Fibroblast of villous mesenchyme (primary cell): ENCODE measurements at regions not wholly inside any gene's neighbourhood (a gene's known extent, or its start where the extent isn't known, plus 50 kb on each side); places are given as distances from the start of the nearest gene placed in this dataset.

Experiments
- DNase-seq: peaks from one replicate; pipeline ENCODE4 v3.0.0-alpha.2; 2010; ENCODE audit warnings: low read depth
- H3K4me3 ChIP-seq: 2 replicates; pipeline ENCODE4 v1.5.1; 2011; ENCODE audit warnings: low read depth, mild to moderate bottlenecking, low read length
- CTCF ChIP-seq: IDR thresholded peaks from 2 replicates; pipeline ENCODE4 v1.5.1; 2012; ENCODE audit warnings: low read depth, mild to moderate bottlenecking, low read length; ENCODE audit not compliant: insufficient read depth

GRCh38 chr14:85131226-85131922 lies 398.6 kb upstream of the FLRT2 start:
- TF ChIP-seq CTCF = no peak

GRCh38 chr14:85142982-85143381 lies 387.0 kb upstream of the FLRT2 start:
- DNase-seq = peak; percentile 28
- no peak for TF ChIP-seq CTCF

More at GRCh38 chr14:85131226-85131922, 398.6 kb upstream of the FLRT2 start:
- no peak for DNase-seq
- no peak overlapping the region for H3K4me3 ChIP-seq

GRCh38 chr14:85146779-85147178 lies 383.2 kb upstream of the FLRT2 start:
- DNase-seq = no peak
- no peak overlapping the region for H3K4me3 ChIP-seq
- no peak for TF ChIP-seq CTCF

More at GRCh38 chr14:85142982-85143381, 387.0 kb upstream of the FLRT2 start:
- no peak overlapping the region for H3K4me3 ChIP-seq

GRCh38 chr14:85150166-85150565 lies 379.8 kb upstream of the FLRT2 start:
- TF ChIP-seq CTCF = no peak
- no peak for DNase-seq
- H3K4me3 ChIP-seq = no peak overlapping the region

- no peak for TF ChIP-seq CTCF
- no peak for DNase-seq
- H3K4me3 ChIP-seq = no peak overlapping the region
Observed at GRCh38 chr14:85154714-85155113, 375.2 kb upstream of the FLRT2 start.

- TF ChIP-seq CTCF = no peak
- DNase-seq = no peak
- no peak overlapping the region for H3K4me3 ChIP-seq
Observed at GRCh38 chr14:85156319-85156718, 373.6 kb upstream of the FLRT2 start.

- DNase-seq = no peak
- no peak for TF ChIP-seq CTCF
- no peak overlapping the region for H3K4me3 ChIP-seq
Observed at GRCh38 chr14:85159726-85160125, 370.2 kb upstream of the FLRT2 start.
